HepG2 (cell line): ENCODE measurements at regions not wholly inside any gene's neighbourhood (a gene's known extent, or its start where the extent isn't known, plus 50 kb on each side); places are given as distances from the start of the nearest gene placed in this dataset.

Experiments used
- ATAC-seq: fragments of 200-7000 bp; cut with Tn5 transposase; 3 replicates; pipeline ENCODE4 v1.9.1; 2020; ENCODE audit warnings: mild to moderate bottlenecking, moderate library complexity
- BruUV-seq: library from RNA; stranded (reverse); fragments of 400-500 nt; replicated peaks from 2 replicates; lab custom pipeline; 2021; lab: Mats Ljungman, UMichigan
- CTCF ChIA-PET: fragments of 300-600 bp; formaldehyde crosslinking; extraction: SDS; loops from one replicate; lab custom pipeline; 2021; ENCODE audit warnings: low total read pairs, inconsistent platforms, low intra/inter-chr PET ratio; lab: Yijun Ruan, JAX
- POLR2A ChIA-PET: fragments of 350-600 bp; sonication (Branson Sonifier 250); formaldehyde crosslinking; loops from one replicate; lab custom pipeline; 2020; ENCODE audit warnings: antibody characterized with exemption, inconsistent platforms; lab: Yijun Ruan, JAX
- DNase-seq: peaks from one replicate; pipeline ENCODE4 v3.0.0-alpha.2; 2015; ENCODE audit warnings: low spot score
- FAIRE-seq: peaks from 3 replicates; lab custom pipeline; 2011; peaks lifted over from hg19 to GRCh38; lab: Jason Lieb, UNC
- H2AFZ ChIP-seq: one replicate; pipeline ENCODE4 v1.6.1; 2011; ENCODE audit warnings: low read length, inconsistent platforms
- H3K27ac ChIP-seq: fragments of 300-600 bp; 3 replicates; pipeline ENCODE4 v1.8.0; 2011; ENCODE audit warnings: mixed run types, mild to moderate bottlenecking, mixed read lengths, low read length, inconsistent platforms; ENCODE audit not compliant: insufficient read depth; ENCODE audit errors: extremely low read length
- H3K27me3 ChIP-seq, 2 experiments: fragments of 200-600 bp in 1 of 2; 2 replicates in 1 of 2; 3 replicates in 1 of 2; pipeline versions ENCODE4 v1.6.0 to v1.8.0; 2011; ENCODE audit warnings: low read length in 2 of 2, mild to moderate bottlenecking in 2 of 2, moderate library complexity in 2 of 2, inconsistent platforms in 1 of 2; ENCODE audit not compliant: insufficient read depth in 2 of 2, control insufficient read depth in 1 of 2
- H3K36me3 ChIP-seq, 2 experiments: fragments of 200-600 bp in 1 of 2; replicated peaks in 1 of 2; 2 replicates in 1 of 2; 3 replicates in 1 of 2; pipeline versions ENCODE4 v1.5.1 to v1.8.0; 2011; ENCODE audit warnings: low read length in 2 of 2, inconsistent platforms in 1 of 2; ENCODE audit not compliant: insufficient read depth in 2 of 2, control insufficient read depth in 1 of 2
- H3K4me1 ChIP-seq: 2 replicates; pipeline ENCODE4 v1.5.1; 2012; ENCODE audit warnings: low read length, inconsistent platforms; ENCODE audit not compliant: insufficient read depth
- H3K4me2 ChIP-seq: 2 replicates; pipeline ENCODE4 v1.6.0; 2011; ENCODE audit warnings: low read depth, low read length, inconsistent platforms
- H3K4me3 ChIP-seq, 3 experiments: fragments of 200-600 bp in 1 of 3; sonication (generic), shearing (Covaris generic) in 1 of 3; replicated peaks in 1 of 3; 2 replicates each; pipeline ENCODE4 v1.5.1; 2011 to 2016; ENCODE audit warnings: low read length in 3 of 3, inconsistent platforms in 2 of 3, low read depth in 2 of 3, mild to moderate bottlenecking in 2 of 3, control low read depth in 1 of 3, mixed read lengths in 1 of 3; ENCODE audit not compliant: insufficient read depth in 1 of 3
- H3K79me2 ChIP-seq: one replicate; pipeline ENCODE4 v1.6.1; 2011; ENCODE audit warnings: low read length, inconsistent platforms; ENCODE audit not compliant: insufficient read depth
- H3K9ac ChIP-seq: 2 replicates; pipeline ENCODE4 v1.6.0; 2011; ENCODE audit warnings: mild to moderate bottlenecking, low read depth, low read length, inconsistent platforms; ENCODE audit not compliant: insufficient read depth
- H3K9me3 ChIP-seq: 2 replicates; pipeline ENCODE4 v1.5.1; 2012; ENCODE audit warnings: mild to moderate bottlenecking, low read length
- H4K20me1 ChIP-seq: 2 replicates; pipeline ENCODE4 v1.6.0; 2011; ENCODE audit warnings: inconsistent platforms, mild to moderate bottlenecking, low read length, moderate library complexity; ENCODE audit not compliant: insufficient read depth
- RFX3 ChIP-seq: IDR thresholded peaks from 2 replicates; pipeline ENCODE4 v1.6.1; 2016; ENCODE audit warnings: missing biosample characterization, missing genetic modification reagents
- RFX5 ChIP-seq: IDR thresholded peaks from 2 replicates; pipeline ENCODE4 v1.6.1; 2011; ENCODE audit warnings: low read depth, low read length, improper control_type of control experiment
- TAF1 ChIP-seq: sonication (generic); formaldehyde crosslinking; IDR thresholded peaks from 2 replicates; pipeline ENCODE4 v1.4.0; 2020; ENCODE audit warnings: missing genetic modification reagents
- XRCC5 ChIP-seq: fragments of 200-400 bp; formaldehyde crosslinking; optimal IDR thresholded peaks from 2 replicates; pipeline ENCODE3; 2017; ENCODE audit warnings: mild to moderate bottlenecking, low read length
- ZBTB8A ChIP-seq: sonication (generic); formaldehyde crosslinking; IDR thresholded peaks from 2 replicates; pipeline ENCODE4 v1.4.0; 2020; ENCODE audit warnings: mild to moderate bottlenecking, low read depth, missing genetic modification reagents, borderline replicate concordance
- ZNF274 ChIP-seq: sonication (generic); formaldehyde crosslinking; IDR thresholded peaks from 2 replicates; pipeline ENCODE4 v1.5.1; 2020; ENCODE audit warnings: mild to moderate bottlenecking, missing genetic modification reagents
- ZNF337 ChIP-seq: sonication (generic); formaldehyde crosslinking; IDR thresholded peaks from 2 replicates; pipeline ENCODE4 v1.5.1; 2020; ENCODE audit warnings: missing genetic modification reagents, low read depth, mild to moderate bottlenecking, borderline replicate concordance
- WGBS: methylation state at CpG from one replicate; pipeline ENCODE4 v1.1.6; 2017; ENCODE audit warnings: low lambda C conversion rate; 5-methylcytosine and 5-hydroxymethylcytosine counted together
- in situ Hi-C: cut with HindIII; loops from 2 replicates; pipeline ENCODE4 v1.10.0; 2017; ENCODE audit warnings: low pct_unique_long_range_greater_than_20kb; ENCODE audit not compliant: extremely low pct_ligation_motif_present
- intact Hi-C: fragments of 100-400 bp; cut with micrococcal nuclease; formaldehyde crosslinking; loops from one replicate; pipeline ENCODE4 v1.10.0; 2022; ENCODE audit not compliant: unreplicated experiment
- TF ChIP-seq, protein P1 (sequence below): IDR thresholded peaks from 2 replicates; pipeline ENCODE4 v1.6.1; 2016; ENCODE audit warnings: mild to moderate bottlenecking, missing biosample characterization, missing genetic modification reagents
- TF ChIP-seq, protein P2 (sequence below): sonication (generic); formaldehyde crosslinking; IDR thresholded peaks from 2 replicates; pipeline ENCODE4 v1.8.0; 2022; ENCODE audit warnings: missing genetic modification reagents, mild to moderate bottlenecking, borderline replicate concordance
- TF ChIP-seq, protein P3 (sequence below): sonication (generic); formaldehyde crosslinking; IDR thresholded peaks from 2 replicates; pipeline ENCODE4 v1.5.1; 2020; ENCODE audit warnings: mild to moderate bottlenecking, missing genetic modification reagents, moderate library complexity

DNA sequence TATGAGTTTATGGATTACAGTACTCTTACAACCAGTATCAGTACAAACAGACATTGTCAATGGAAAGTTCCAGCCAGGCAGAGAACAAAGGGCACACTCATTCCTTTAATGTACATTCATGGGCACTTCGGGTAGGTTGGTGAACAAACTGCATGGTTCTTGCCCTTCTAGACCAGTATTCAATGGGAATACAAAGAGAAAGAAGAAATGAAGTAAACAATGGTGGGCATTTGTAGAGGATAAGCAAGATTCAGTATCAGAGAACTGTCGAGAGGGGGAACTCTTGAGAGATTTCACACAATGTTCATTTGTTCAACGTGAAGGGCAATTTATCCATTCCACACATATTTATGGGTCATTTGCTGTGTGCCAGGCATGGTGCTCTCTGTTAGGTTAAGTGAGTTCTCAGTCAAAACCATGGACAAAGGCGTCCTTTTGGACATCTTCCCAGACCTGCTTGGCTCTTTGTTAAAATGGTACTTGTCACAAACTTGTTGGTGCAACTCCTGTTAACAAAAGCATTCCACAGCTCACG lies 714.8 kb downstream of the DHX35 start (continued):
- TF ChIP-seq ZBTB8A (CRISPR knock-in tag) (no peak), ZNF337 (CRISPR knock-in tag) (no peak)

DNA sequence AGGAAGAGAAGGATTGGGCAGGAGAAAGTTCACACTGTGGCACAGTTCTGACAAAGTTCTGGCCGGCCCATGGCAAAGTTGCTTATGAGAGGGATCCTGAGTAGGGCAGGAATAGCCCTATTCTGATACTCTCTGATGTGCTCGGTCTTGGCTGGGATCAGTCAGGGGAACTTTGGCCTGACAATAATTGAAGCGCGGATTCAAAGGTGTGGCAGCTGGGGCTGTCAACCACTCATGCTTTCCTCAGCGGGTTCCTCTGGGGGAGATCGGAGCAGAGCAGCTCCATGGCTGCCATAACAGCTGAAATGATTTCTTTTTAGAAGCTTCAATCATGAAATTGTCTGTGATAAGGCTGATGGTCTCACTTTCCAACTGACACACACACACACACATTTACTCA lies 714.1 kb downstream of the DHX35 start:
- H3K36me3 ChIP-seq: no peaks in the 10 kb centered on the region
- no peak for ATAC-seq
- in situ Hi-C loops (no loop called here), intact Hi-C loops (no loop called here)
- no peak for FAIRE-seq
- H3K4me3 ChIP-seq: no peak overlapping the region
- BruUV-seq: no TSS peak
- H3K9me3 ChIP-seq: peaks cover 99% of the 10 kb centered on the region
- H3K4me2 ChIP-seq: no peak overlapping the region
- ChIA-PET CTCF (no interaction called here), POLR2A (no interaction called here)
- no peaks in the 10 kb centered on the region for H3K4me1 ChIP-seq
- H3K27ac ChIP-seq: no peak overlapping the region
- TF ChIP-seq, protein P1, sequence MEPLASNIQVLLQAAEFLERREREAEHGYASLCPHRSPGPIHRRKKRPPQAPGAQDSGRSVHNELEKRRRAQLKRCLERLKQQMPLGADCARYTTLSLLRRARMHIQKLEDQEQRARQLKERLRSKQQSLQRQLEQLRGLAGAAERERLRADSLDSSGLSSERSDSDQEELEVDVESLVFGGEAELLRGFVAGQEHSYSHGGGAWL (CRISPR knock-in tag): no peak
- no peak for TF ChIP-seq ZNF274 (CRISPR knock-in tag)
- no peaks in the 10 kb centered on the region for H3K79me2 ChIP-seq
- H4K20me1 ChIP-seq: no peaks in the 10 kb centered on the region
- H3K9ac ChIP-seq: no peak overlapping the region
- no peaks in the 10 kb centered on the region for H3K27me3 ChIP-seq
- WGBS: 45% methylated on average over 6 of the region's 6 CpGs
- no peak for DNase-seq
- no peak overlapping the region for H2AFZ ChIP-seq

DNA sequence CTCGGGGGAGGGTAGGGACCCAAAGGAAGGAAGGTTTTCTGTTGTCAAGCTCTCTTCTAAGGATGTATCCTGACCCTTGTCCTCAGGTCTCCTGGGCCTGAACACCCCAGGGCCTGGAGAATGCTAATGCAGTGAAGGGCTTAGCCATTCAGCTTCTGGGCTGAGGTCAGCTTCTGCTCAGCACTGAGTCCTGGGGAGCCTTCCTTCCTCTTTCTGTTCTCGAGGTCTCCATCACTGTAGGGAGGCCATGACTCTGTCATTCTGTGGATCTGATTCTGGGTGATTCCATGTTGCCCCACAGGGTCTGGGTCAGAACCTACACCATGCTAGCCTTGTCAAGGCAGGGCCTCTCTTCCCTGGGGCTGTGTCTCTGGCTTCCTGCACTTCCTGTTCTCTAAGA lies 712.7 kb downstream of the DHX35 start:
- no peak overlapping the region for H2AFZ ChIP-seq
- H3K9ac ChIP-seq: no peak overlapping the region
- no TSS peak for BruUV-seq
- H4K20me1 ChIP-seq: no peaks in the 10 kb centered on the region
- in situ Hi-C loops: no loop called here
- ChIA-PET POLR2A (no interaction called here), CTCF (no interaction called here)
- no peaks in the 10 kb centered on the region for H3K79me2 ChIP-seq
- peaks cover 97% of the 10 kb centered on the region for H3K9me3 ChIP-seq
- no peaks in the 10 kb centered on the region for H3K36me3 ChIP-seq
- no peaks in the 10 kb centered on the region for H3K4me1 ChIP-seq
- ATAC-seq: no peak
- DNase-seq: no peak
- FAIRE-seq: no peak
- no peaks in the 10 kb centered on the region for H3K27me3 ChIP-seq
- intact Hi-C loops: no loop called here
- H3K4me2 ChIP-seq: no peak overlapping the region
- H3K4me3 ChIP-seq: no peak overlapping the region
- 0% methylated on average over 2 of the region's 2 CpGs for WGBS
- H3K27ac ChIP-seq: no peak overlapping the region
- TF ChIP-seq RFX5 (no peak), TAF1 (no peak), XRCC5 (no peak), RFX3 (CRISPR knock-in tag) (no peak)
- TF ChIP-seq, protein P2, sequence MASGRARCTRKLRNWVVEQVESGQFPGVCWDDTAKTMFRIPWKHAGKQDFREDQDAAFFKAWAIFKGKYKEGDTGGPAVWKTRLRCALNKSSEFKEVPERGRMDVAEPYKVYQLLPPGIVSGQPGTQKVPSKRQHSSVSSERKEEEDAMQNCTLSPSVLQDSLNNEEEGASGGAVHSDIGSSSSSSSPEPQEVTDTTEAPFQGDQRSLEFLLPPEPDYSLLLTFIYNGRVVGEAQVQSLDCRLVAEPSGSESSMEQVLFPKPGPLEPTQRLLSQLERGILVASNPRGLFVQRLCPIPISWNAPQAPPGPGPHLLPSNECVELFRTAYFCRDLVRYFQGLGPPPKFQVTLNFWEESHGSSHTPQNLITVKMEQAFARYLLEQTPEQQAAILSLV (CRISPR knock-in tag): no peak
- TF ChIP-seq, protein P3, sequence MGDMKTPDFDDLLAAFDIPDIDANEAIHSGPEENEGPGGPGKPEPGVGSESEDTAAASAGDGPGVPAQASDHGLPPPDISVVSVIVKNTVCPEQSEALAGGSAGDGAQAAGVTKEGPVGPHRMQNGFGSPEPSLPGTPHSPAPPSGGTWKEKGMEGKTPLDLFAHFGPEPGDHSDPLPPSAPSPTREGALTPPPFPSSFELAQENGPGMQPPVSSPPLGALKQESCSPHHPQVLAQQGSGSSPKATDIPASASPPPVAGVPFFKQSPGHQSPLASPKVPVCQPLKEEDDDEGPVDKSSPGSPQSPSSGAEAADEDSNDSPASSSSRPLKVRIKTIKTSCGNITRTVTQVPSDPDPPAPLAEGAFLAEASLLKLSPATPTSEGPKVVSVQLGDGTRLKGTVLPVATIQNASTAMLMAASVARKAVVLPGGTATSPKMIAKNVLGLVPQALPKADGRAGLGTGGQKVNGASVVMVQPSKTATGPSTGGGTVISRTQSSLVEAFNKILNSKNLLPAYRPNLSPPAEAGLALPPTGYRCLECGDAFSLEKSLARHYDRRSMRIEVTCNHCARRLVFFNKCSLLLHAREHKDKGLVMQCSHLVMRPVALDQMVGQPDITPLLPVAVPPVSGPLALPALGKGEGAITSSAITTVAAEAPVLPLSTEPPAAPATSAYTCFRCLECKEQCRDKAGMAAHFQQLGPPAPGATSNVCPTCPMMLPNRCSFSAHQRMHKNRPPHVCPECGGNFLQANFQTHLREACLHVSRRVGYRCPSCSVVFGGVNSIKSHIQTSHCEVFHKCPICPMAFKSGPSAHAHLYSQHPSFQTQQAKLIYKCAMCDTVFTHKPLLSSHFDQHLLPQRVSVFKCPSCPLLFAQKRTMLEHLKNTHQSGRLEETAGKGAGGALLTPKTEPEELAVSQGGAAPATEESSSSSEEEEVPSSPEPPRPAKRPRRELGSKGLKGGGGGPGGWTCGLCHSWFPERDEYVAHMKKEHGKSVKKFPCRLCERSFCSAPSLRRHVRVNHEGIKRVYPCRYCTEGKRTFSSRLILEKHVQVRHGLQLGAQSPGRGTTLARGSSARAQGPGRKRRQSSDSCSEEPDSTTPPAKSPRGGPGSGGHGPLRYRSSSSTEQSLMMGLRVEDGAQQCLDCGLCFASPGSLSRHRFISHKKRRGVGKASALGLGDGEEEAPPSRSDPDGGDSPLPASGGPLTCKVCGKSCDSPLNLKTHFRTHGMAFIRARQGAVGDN (CRISPR knock-in tag): no peak
